Calu3 (cell line): ENCODE measurements at regions not wholly inside any gene's neighbourhood (a gene's known extent, or its start where the extent isn't known, plus 50 kb on each side); places are given as distances from the start of the nearest gene placed in this dataset.

ENCODE experiments used
- BruUV-seq: library from RNA; stranded (reverse); fragments of 400-500 nt; replicated peaks from 2 replicates; lab custom pipeline; 2021; lab: Mats Ljungman, UMichigan
- CTCF ChIA-PET: fragments of 300-600 bp; sonication (Branson Sonifier 250); formaldehyde crosslinking; loops from one replicate; lab custom pipeline; 2022; ENCODE audit warnings: antibody characterized with exemption; lab: Charles Lee
- DNase-seq: peaks from one replicate; pipeline ENCODE4 v3.0.0; 2022
- H3K27ac Mint-ChIP-seq: one replicate; pipeline ENCODE4 v1.8.0; 2022; ENCODE audit warnings: mixed read lengths; ENCODE audit not compliant: unreplicated experiment
- H3K27me3 Mint-ChIP-seq: one replicate; pipeline ENCODE4 v1.8.0; 2022; ENCODE audit warnings: mixed read lengths; ENCODE audit not compliant: unreplicated experiment
- H3K36me3 Mint-ChIP-seq: one replicate; pipeline ENCODE4 v1.8.0; 2022; ENCODE audit warnings: mild to moderate bottlenecking, moderate library complexity, mixed read lengths; ENCODE audit not compliant: insufficient read depth, unreplicated experiment
- H3K4me1 Mint-ChIP-seq: one replicate; pipeline ENCODE4 v1.8.0; 2022; ENCODE audit warnings: mild to moderate bottlenecking, low read depth, mixed read lengths; ENCODE audit not compliant: unreplicated experiment
- H3K4me3 Mint-ChIP-seq: one replicate; pipeline ENCODE4 v1.8.0; 2022; ENCODE audit warnings: mild to moderate bottlenecking, low read depth, moderate library complexity, mixed read lengths; ENCODE audit not compliant: unreplicated experiment
- H3K9me3 Mint-ChIP-seq: one replicate; pipeline ENCODE4 v1.8.0; 2022; ENCODE audit warnings: low read depth, mixed read lengths; ENCODE audit not compliant: unreplicated experiment
- CTCF ChIP-seq: fragments of 200-600 bp; IDR thresholded peaks from one replicate; pipeline ENCODE4 v1.8.0; 2022; ENCODE audit warnings: antibody characterized with exemption; ENCODE audit not compliant: unreplicated experiment
- intact Hi-C: fragments of 100-400 bp; cut with micrococcal nuclease; formaldehyde crosslinking; loops from one replicate; pipeline ENCODE4 v1.10.0; 2022; ENCODE audit not compliant: unreplicated experiment

GRCh38 chr3:4006288-4006687 is 207.1 kb downstream of the LRRN1 start:
- Mint-ChIP-seq H3K27ac (no peak overlapping the region), H3K36me3 (no peaks in the 10 kb centered on the region), H3K4me1 (no peaks in the 10 kb centered on the region), H3K9me3 (no peaks in the 10 kb centered on the region), H3K27me3 (no peaks in the 10 kb centered on the region), H3K4me3 (no peak overlapping the region)
- TF ChIP-seq CTCF: no peak
- CTCF ChIA-PET: no interaction called here
- intact Hi-C loops: no loop called here
- BruUV-seq: no TSS peak
- DNase-seq: no peak

- peaks cover under 1% of the 10 kb centered on the region for H3K9me3 Mint-ChIP-seq
- intact Hi-C loops: no loop called here
- CTCF ChIA-PET: no interaction called here
- TF ChIP-seq CTCF: no peak
- H3K4me1 Mint-ChIP-seq: no peaks in the 10 kb centered on the region
- no peaks in the 10 kb centered on the region for H3K36me3 Mint-ChIP-seq
- no TSS peak for BruUV-seq
- H3K27me3 Mint-ChIP-seq: no peaks in the 10 kb centered on the region
- H3K4me3 Mint-ChIP-seq: no peak overlapping the region
- H3K27ac Mint-ChIP-seq: no peak overlapping the region
- no peak for DNase-seq
Measured at GRCh38 chr3:4008205-4008604, 209.0 kb downstream of the LRRN1 start.

- DNase-seq: no peak
- Mint-ChIP-seq H3K4me1 (no peaks in the 10 kb centered on the region), H3K36me3 (no peaks in the 10 kb centered on the region), H3K4me3 (no peak overlapping the region), H3K9me3 (peaks cover 4% of the 10 kb centered on the region), H3K27ac (no peak overlapping the region), H3K27me3 (no peaks in the 10 kb centered on the region)
- CTCF ChIA-PET: no interaction called here
- intact Hi-C loops: no loop called here
- BruUV-seq: no TSS peak
- no peak for TF ChIP-seq CTCF
Measured at GRCh38 chr3:4011166-4011565, 211.9 kb downstream of the LRRN1 start.

GRCh38 chr3:4015426-4015825 is 216.2 kb downstream of the LRRN1 start:
- Mint-ChIP-seq H3K27ac (no peak overlapping the region), H3K9me3 (peaks cover 7% of the 10 kb centered on the region), H3K36me3 (no peaks in the 10 kb centered on the region), H3K4me1 (no peaks in the 10 kb centered on the region), H3K4me3 (no peak overlapping the region), H3K27me3 (no peaks in the 10 kb centered on the region)
- no TSS peak for BruUV-seq
- CTCF ChIA-PET: no interaction called here
- intact Hi-C loops: no loop called here
- TF ChIP-seq CTCF: no peak
- no peak for DNase-seq
